ENCODE measurements at regions not wholly inside any gene's neighbourhood (a gene's known extent, or its start where the extent isn't known, plus 50 kb on each side); places are given as distances from the start of the nearest gene placed in this dataset.

DNA sequence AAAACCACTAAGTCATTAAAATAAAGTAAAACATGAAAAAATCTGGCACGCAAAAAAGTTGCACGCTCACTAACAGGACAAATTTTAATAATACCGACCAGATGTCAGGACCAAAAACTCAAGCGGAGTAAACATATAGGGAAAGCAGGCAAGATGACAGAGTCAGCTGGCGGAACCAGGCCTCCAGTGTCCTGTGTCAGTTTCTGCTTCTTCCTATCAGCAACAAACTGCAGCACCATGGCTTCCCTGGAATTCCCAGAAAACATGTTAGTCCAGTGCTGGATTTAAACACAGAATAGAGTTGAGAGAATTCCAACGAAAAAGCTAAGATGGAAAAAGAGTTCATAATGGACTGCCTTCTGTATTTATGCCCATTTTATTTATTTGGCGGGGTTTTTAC lies 169.1 kb upstream of the ARHGEF26 start (continued):
- TF ChIP-seq, protein P1, sequence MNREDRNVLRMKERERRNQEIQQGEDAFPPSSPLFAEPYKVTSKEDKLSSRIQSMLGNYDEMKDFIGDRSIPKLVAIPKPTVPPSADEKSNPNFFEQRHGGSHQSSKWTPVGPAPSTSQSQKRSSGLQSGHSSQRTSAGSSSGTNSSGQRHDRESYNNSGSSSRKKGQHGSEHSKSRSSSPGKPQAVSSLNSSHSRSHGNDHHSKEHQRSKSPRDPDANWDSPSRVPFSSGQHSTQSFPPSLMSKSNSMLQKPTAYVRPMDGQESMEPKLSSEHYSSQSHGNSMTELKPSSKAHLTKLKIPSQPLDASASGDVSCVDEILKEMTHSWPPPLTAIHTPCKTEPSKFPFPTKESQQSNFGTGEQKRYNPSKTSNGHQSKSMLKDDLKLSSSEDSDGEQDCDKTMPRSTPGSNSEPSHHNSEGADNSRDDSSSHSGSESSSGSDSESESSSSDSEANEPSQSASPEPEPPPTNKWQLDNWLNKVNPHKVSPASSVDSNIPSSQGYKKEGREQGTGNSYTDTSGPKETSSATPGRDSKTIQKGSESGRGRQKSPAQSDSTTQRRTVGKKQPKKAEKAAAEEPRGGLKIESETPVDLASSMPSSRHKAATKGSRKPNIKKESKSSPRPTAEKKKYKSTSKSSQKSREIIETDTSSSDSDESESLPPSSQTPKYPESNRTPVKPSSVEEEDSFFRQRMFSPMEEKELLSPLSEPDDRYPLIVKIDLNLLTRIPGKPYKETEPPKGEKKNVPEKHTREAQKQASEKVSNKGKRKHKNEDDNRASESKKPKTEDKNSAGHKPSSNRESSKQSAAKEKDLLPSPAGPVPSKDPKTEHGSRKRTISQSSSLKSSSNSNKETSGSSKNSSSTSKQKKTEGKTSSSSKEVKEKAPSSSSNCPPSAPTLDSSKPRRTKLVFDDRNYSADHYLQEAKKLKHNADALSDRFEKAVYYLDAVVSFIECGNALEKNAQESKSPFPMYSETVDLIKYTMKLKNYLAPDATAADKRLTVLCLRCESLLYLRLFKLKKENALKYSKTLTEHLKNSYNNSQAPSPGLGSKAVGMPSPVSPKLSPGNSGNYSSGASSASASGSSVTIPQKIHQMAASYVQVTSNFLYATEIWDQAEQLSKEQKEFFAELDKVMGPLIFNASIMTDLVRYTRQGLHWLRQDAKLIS (CRISPR knock-in tag; IDR thresholded peaks at IDR 0.05; ENCODE audit: borderline replicate concordance), result no peak
- no peak for TF ChIP-seq EMX1 (CRISPR knock-in tag; IDR thresholded peaks at IDR 0.05)
- no peak for TF ChIP-seq RORB (CRISPR knock-in tag; IDR thresholded peaks at IDR 0.05)
- TF ChIP-seq, protein P2, sequence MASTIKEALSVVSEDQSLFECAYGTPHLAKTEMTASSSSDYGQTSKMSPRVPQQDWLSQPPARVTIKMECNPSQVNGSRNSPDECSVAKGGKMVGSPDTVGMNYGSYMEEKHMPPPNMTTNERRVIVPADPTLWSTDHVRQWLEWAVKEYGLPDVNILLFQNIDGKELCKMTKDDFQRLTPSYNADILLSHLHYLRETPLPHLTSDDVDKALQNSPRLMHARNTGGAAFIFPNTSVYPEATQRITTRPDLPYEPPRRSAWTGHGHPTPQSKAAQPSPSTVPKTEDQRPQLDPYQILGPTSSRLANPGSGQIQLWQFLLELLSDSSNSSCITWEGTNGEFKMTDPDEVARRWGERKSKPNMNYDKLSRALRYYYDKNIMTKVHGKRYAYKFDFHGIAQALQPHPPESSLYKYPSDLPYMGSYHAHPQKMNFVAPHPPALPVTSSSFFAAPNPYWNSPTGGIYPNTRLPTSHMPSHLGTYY (CRISPR knock-in tag; IDR thresholded peaks at IDR 0.05), result no peak
- TF ChIP-seq, protein P3, sequence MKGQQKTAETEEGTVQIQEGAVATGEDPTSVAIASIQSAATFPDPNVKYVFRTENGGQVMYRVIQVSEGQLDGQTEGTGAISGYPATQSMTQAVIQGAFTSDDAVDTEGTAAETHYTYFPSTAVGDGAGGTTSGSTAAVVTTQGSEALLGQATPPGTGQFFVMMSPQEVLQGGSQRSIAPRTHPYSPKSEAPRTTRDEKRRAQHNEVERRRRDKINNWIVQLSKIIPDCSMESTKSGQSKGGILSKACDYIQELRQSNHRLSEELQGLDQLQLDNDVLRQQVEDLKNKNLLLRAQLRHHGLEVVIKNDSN (CRISPR knock-in tag; IDR thresholded peaks at IDR 0.05), result no peak

DNA sequence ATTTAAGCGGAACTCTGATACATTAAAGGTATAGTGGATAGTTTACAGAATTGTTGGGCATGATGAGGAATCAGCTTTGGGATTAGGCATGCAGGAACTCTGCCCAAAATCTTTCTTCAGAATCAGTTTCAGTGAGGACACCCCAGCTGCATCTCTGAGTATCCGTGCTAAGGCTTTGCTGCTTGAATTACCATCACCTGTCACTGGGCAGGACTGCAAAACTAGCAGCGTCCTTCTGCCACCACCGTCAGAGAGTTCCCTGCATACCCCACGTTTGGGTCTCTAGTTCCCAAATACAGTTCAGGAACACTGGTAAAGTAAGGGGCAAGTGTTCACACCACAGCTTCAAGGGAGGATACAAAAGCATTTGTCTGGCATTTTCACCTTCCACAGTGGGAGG lies 164.6 kb upstream of the ARHGEF26 start:
- POLR2A ChIA-PET, result no interaction called here
- ATAC-seq, result no peak
- Mint-ChIP-seq H3K27me3 (ENCODE audit: low read depth) (no peaks in the 10 kb centered on the region), H3K36me3 (no peaks in the 10 kb centered on the region), H3K27ac (no peak overlapping the region), H3K4me1 (peaks cover 12% of the 10 kb centered on the region), H3K4me3 (no peak overlapping the region), H3K9me3 (no peaks in the 10 kb centered on the region)
- CTCF ChIA-PET, result no interaction called here
- DNase-seq (ENCODE audit: low spot score), result no peak
- no peak for TF ChIP-seq GTF2I (CRISPR knock-in tag; conservative IDR thresholded peaks at IDR 0.05)
- TF ChIP-seq, protein P3 (CRISPR knock-in tag; IDR thresholded peaks at IDR 0.05), result no peak
- no peak for TF ChIP-seq SMAD3 (CRISPR knock-in tag; IDR thresholded peaks at IDR 0.05; ENCODE audit: borderline replicate concordance)
- TF ChIP-seq ZNF671 (CRISPR knock-in tag; IDR thresholded peaks at IDR 0.05), result no peak
- no peak for TF ChIP-seq TP53 (CRISPR knock-in tag; IDR thresholded peaks at IDR 0.05)
- no peak for TF ChIP-seq ZNF263 (CRISPR knock-in tag; IDR thresholded peaks at IDR 0.05; ENCODE audit: low read depth)
- no peak for TF ChIP-seq PRRX2 (CRISPR knock-in tag; IDR thresholded peaks at IDR 0.05)
- no peak for TF ChIP-seq ZBTB21 (CRISPR knock-in tag; IDR thresholded peaks at IDR 0.05; ENCODE audit: borderline replicate concordance)
- TF ChIP-seq ZMAT4 (CRISPR knock-in tag; IDR thresholded peaks at IDR 0.05), result no peak
- TF ChIP-seq ZNF121 (CRISPR knock-in tag; IDR thresholded peaks at IDR 0.05), result no peak
- TF ChIP-seq, protein P4, sequence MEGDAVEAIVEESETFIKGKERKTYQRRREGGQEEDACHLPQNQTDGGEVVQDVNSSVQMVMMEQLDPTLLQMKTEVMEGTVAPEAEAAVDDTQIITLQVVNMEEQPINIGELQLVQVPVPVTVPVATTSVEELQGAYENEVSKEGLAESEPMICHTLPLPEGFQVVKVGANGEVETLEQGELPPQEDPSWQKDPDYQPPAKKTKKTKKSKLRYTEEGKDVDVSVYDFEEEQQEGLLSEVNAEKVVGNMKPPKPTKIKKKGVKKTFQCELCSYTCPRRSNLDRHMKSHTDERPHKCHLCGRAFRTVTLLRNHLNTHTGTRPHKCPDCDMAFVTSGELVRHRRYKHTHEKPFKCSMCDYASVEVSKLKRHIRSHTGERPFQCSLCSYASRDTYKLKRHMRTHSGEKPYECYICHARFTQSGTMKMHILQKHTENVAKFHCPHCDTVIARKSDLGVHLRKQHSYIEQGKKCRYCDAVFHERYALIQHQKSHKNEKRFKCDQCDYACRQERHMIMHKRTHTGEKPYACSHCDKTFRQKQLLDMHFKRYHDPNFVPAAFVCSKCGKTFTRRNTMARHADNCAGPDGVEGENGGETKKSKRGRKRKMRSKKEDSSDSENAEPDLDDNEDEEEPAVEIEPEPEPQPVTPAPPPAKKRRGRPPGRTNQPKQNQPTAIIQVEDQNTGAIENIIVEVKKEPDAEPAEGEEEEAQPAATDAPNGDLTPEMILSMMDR (IDR thresholded peaks at IDR 0.05), result no peak
- no peak for TF ChIP-seq JAZF1 (CRISPR knock-in tag; IDR thresholded peaks at IDR 0.05)
- TF ChIP-seq, protein P5, sequence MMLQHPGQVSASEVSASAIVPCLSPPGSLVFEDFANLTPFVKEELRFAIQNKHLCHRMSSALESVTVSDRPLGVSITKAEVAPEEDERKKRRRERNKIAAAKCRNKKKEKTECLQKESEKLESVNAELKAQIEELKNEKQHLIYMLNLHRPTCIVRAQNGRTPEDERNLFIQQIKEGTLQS (CRISPR knock-in tag; conservative IDR thresholded peaks at IDR 0.05), result no peak
- TF ChIP-seq ZNF281 (CRISPR knock-in tag; IDR thresholded peaks at IDR 0.05), result no peak
- TF ChIP-seq MXD4 (CRISPR knock-in tag; IDR thresholded peaks at IDR 0.05; ENCODE audit: borderline replicate concordance), result no peak

Data from WTC11 (cell line).